HepG2 (cell line): ENCODE measurements at regions not wholly inside any gene's neighbourhood (a gene's known extent, or its start where the extent isn't known, plus 50 kb on each side); places are given as distances from the start of the nearest gene placed in this dataset.

Experiments
- ATAC-seq: fragments of 200-7000 bp; cut with Tn5 transposase; 3 replicates; pipeline ENCODE4 v1.9.1; 2020; ENCODE audit warnings: mild to moderate bottlenecking, moderate library complexity
- BruUV-seq: library from RNA; stranded (reverse); fragments of 400-500 nt; replicated peaks from 2 replicates; lab custom pipeline; 2021; lab: Mats Ljungman, UMichigan
- CTCF ChIA-PET: fragments of 300-600 bp; formaldehyde crosslinking; extraction: SDS; loops from one replicate; lab custom pipeline; 2021; ENCODE audit warnings: low total read pairs, inconsistent platforms, low intra/inter-chr PET ratio; lab: Yijun Ruan, JAX
- POLR2A ChIA-PET: fragments of 350-600 bp; sonication (Branson Sonifier 250); formaldehyde crosslinking; loops from one replicate; lab custom pipeline; 2020; ENCODE audit warnings: antibody characterized with exemption, inconsistent platforms; lab: Yijun Ruan, JAX
- DNase-seq: peaks from one replicate; pipeline ENCODE4 v3.0.0-alpha.2; 2015; ENCODE audit warnings: low spot score
- FAIRE-seq: peaks from 3 replicates; lab custom pipeline; 2011; peaks lifted over from hg19 to GRCh38; lab: Jason Lieb, UNC
- H2AFZ ChIP-seq: one replicate; pipeline ENCODE4 v1.6.1; 2011; ENCODE audit warnings: low read length, inconsistent platforms
- H3K27ac ChIP-seq: fragments of 300-600 bp; 3 replicates; pipeline ENCODE4 v1.8.0; 2011; ENCODE audit warnings: mixed run types, mild to moderate bottlenecking, mixed read lengths, low read length, inconsistent platforms; ENCODE audit not compliant: insufficient read depth; ENCODE audit errors: extremely low read length
- H3K27me3 ChIP-seq, 2 experiments: fragments of 200-600 bp in 1 of 2; 2 replicates in 1 of 2; 3 replicates in 1 of 2; pipeline versions ENCODE4 v1.6.0 to v1.8.0; 2011; ENCODE audit warnings: low read length in 2 of 2, mild to moderate bottlenecking in 2 of 2, moderate library complexity in 2 of 2, inconsistent platforms in 1 of 2; ENCODE audit not compliant: insufficient read depth in 2 of 2, control insufficient read depth in 1 of 2
- H3K36me3 ChIP-seq, 2 experiments: fragments of 200-600 bp in 1 of 2; replicated peaks in 1 of 2; 2 replicates in 1 of 2; 3 replicates in 1 of 2; pipeline versions ENCODE4 v1.5.1 to v1.8.0; 2011; ENCODE audit warnings: low read length in 2 of 2, inconsistent platforms in 1 of 2; ENCODE audit not compliant: insufficient read depth in 2 of 2, control insufficient read depth in 1 of 2
- H3K4me1 ChIP-seq: 2 replicates; pipeline ENCODE4 v1.5.1; 2012; ENCODE audit warnings: low read length, inconsistent platforms; ENCODE audit not compliant: insufficient read depth
- H3K4me2 ChIP-seq: 2 replicates; pipeline ENCODE4 v1.6.0; 2011; ENCODE audit warnings: low read depth, low read length, inconsistent platforms
- H3K4me3 ChIP-seq, 3 experiments: fragments of 200-600 bp in 1 of 3; sonication (generic), shearing (Covaris generic) in 1 of 3; replicated peaks in 1 of 3; 2 replicates each; pipeline ENCODE4 v1.5.1; 2011 to 2016; ENCODE audit warnings: low read length in 3 of 3, inconsistent platforms in 2 of 3, low read depth in 2 of 3, mild to moderate bottlenecking in 2 of 3, control low read depth in 1 of 3, mixed read lengths in 1 of 3; ENCODE audit not compliant: insufficient read depth in 1 of 3
- H3K79me2 ChIP-seq: one replicate; pipeline ENCODE4 v1.6.1; 2011; ENCODE audit warnings: low read length, inconsistent platforms; ENCODE audit not compliant: insufficient read depth
- H3K9ac ChIP-seq: 2 replicates; pipeline ENCODE4 v1.6.0; 2011; ENCODE audit warnings: mild to moderate bottlenecking, low read depth, low read length, inconsistent platforms; ENCODE audit not compliant: insufficient read depth
- H3K9me3 ChIP-seq: 2 replicates; pipeline ENCODE4 v1.5.1; 2012; ENCODE audit warnings: mild to moderate bottlenecking, low read length
- H4K20me1 ChIP-seq: 2 replicates; pipeline ENCODE4 v1.6.0; 2011; ENCODE audit warnings: inconsistent platforms, mild to moderate bottlenecking, low read length, moderate library complexity; ENCODE audit not compliant: insufficient read depth
- CENPT ChIP-seq: sonication (generic); formaldehyde crosslinking; IDR thresholded peaks from 2 replicates; pipeline ENCODE4 v1.8.0; 2022; ENCODE audit warnings: low read depth, mild to moderate bottlenecking, moderate library complexity, missing genetic modification reagents
- HMG20A ChIP-seq: IDR thresholded peaks from 2 replicates; pipeline ENCODE4 v1.6.1; 2016; ENCODE audit warnings: borderline replicate concordance
- KDM1A ChIP-seq: IDR thresholded peaks from 2 replicates; pipeline ENCODE4 v1.6.1; 2016; ENCODE audit warnings: missing compliant biosample characterization
- MAFK ChIP-seq, 2 experiments: IDR thresholded peaks in 1 of 2; conservative IDR thresholded peaks in 1 of 2; 2 replicates each; pipeline ENCODE4 v1.6.1; 2011; ENCODE audit warnings: improper control_type of control experiment in 2 of 2, low read length in 2 of 2
- MXD4 ChIP-seq: IDR thresholded peaks from 2 replicates; pipeline ENCODE4 v1.6.1; 2016; ENCODE audit warnings: mild to moderate bottlenecking, missing biosample characterization, missing genetic modification reagents
- TSC22D2 ChIP-seq: sonication (generic); formaldehyde crosslinking; IDR thresholded peaks from 2 replicates; pipeline ENCODE4 v1.5.1; 2020; ENCODE audit warnings: missing genetic modification reagents, mild to moderate bottlenecking, borderline replicate concordance
- ZNF496 ChIP-seq: sonication (generic); formaldehyde crosslinking; IDR thresholded peaks from 2 replicates; pipeline ENCODE4 v1.8.1; 2023; ENCODE audit warnings: mild to moderate bottlenecking, moderate library complexity, missing genetic modification reagents; ENCODE audit not compliant: insufficient replicate concordance
- ZNF619 ChIP-seq: sonication (generic); formaldehyde crosslinking; IDR thresholded peaks from 2 replicates; pipeline ENCODE4 v1.4.0; 2020; ENCODE audit warnings: mild to moderate bottlenecking, missing genetic modification reagents
- WGBS: methylation state at CpG from one replicate; pipeline ENCODE4 v1.1.6; 2017; ENCODE audit warnings: low lambda C conversion rate; 5-methylcytosine and 5-hydroxymethylcytosine counted together
- in situ Hi-C: cut with HindIII; loops from 2 replicates; pipeline ENCODE4 v1.10.0; 2017; ENCODE audit warnings: low pct_unique_long_range_greater_than_20kb; ENCODE audit not compliant: extremely low pct_ligation_motif_present
- intact Hi-C: fragments of 100-400 bp; cut with micrococcal nuclease; formaldehyde crosslinking; loops from one replicate; pipeline ENCODE4 v1.10.0; 2022; ENCODE audit not compliant: unreplicated experiment
- TF ChIP-seq, protein P1 (sequence below): sonication (generic); formaldehyde crosslinking; IDR thresholded peaks from 2 replicates; pipeline ENCODE4 v1.8.0; 2022; ENCODE audit warnings: missing genetic modification reagents, low read depth, mild to moderate bottlenecking, borderline replicate concordance
- TF ChIP-seq, protein P2 (sequence below): sonication (generic); formaldehyde crosslinking; IDR thresholded peaks from 2 replicates; pipeline ENCODE4 v1.4.0; 2020; ENCODE audit warnings: missing genetic modification reagents, mild to moderate bottlenecking, borderline replicate concordance
- TF ChIP-seq, protein P3 (sequence below): sonication (generic); formaldehyde crosslinking; IDR thresholded peaks from 2 replicates; pipeline ENCODE4 v1.5.0; 2020; ENCODE audit warnings: mild to moderate bottlenecking, missing genetic modification reagents

DNA sequence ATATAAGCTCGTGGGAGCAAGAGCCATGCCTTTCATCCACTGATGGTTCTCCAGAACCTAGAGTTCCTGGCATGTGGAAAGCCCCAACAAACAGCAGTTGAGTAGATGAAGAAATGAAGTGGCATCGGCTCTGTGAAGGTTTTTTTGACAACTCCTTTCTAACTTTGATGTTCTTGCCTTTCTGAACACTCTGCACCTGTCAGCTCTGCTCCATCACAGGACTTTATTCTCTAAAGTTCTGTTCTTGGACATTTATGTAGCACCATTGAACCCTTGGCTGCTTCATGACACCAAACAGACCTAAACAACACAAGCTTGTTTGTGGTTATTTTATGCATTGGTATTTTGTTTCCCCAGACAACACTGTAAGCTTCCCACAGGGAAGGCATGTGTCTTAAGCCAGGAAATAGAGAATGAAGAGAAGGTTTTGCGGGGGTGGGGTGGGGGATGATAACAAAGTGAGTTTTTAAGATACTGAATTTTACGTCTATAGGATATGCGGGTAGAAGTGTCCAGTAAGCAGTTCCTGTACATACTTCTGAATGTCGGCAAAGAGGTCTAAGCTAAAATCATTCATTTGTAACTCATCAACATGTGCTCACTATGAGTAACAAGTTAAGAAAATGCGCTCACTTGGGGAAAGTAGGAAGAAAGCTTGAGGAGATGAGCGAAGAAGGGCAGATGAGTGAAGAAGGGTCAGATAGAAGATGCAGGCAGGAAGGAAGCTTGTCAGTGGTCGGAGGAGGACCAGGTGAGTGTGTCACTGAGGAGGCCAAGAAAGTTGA lies 146.0 kb upstream of the PLEKHG7 start:
- no peaks in the 10 kb centered on the region; a peak in 1 of 5 replicates for H3K27me3 ChIP-seq
- no peak overlapping the region for H3K9ac ChIP-seq
- no TSS peak for BruUV-seq
- CTCF ChIA-PET = no interaction called here
- POLR2A ChIA-PET = no interaction called here
- no peak overlapping the region for H3K4me2 ChIP-seq
- no peak for TF ChIP-seq ZNF496 (CRISPR knock-in tag)
- TF ChIP-seq ZNF619 (CRISPR knock-in tag) = no peak
- TF ChIP-seq MAFK (conservative IDR thresholded peaks at IDR 0.05 in 1 of 2, IDR thresholded peaks at IDR 0.05 in 1 of 2; ENCODE audit: low read length in 2 of 2) = peak in 1 of 2 experiments; percentile 14; a peak in 1 of 4 replicates
- TF ChIP-seq CENPT = no peak
- no peak for TF ChIP-seq MXD4 (CRISPR knock-in tag)
- peaks cover 15% of the 10 kb centered on the region for H3K4me1 ChIP-seq
- no peak overlapping the region for H3K27ac ChIP-seq
- no peaks in the 10 kb centered on the region for H4K20me1 ChIP-seq
- in situ Hi-C loops = no loop called here
- 56% methylated on average over 9 of the region's 9 CpGs for WGBS
- no peak overlapping the region for H3K4me3 ChIP-seq
- no peaks in the 10 kb centered on the region for H3K36me3 ChIP-seq
- intact Hi-C loops = no loop called here
- no peaks in the 10 kb centered on the region for H3K9me3 ChIP-seq
- FAIRE-seq (no peak), ATAC-seq (no peak), DNase-seq (no peak)
- no peak overlapping the region for H2AFZ ChIP-seq
- H3K79me2 ChIP-seq = no peaks in the 10 kb centered on the region

DNA sequence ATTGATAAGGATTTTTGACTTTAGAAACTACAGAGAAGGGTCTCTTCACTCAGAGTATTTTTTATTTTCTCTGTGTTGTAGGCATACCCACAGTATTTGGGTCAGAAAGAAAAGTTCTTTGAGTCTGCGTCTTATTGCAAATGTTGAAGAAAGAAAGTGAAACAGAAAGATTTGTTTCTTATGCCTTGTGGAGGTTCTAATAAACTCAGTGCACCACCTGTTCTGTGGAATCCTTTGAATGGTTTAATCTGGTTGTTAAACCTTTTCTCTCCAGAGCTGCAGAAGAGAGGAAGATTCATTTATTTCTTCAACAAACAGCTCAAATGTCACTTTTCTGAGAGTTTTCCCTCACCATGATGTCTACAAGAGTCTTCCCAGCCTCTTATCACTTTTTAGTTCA lies 146.6 kb upstream of the PLEKHG7 start:
- in situ Hi-C loops = no loop called here
- POLR2A ChIA-PET = no interaction called here
- TF ChIP-seq HMG20A (no peak), TSC22D2 (no peak), KDM1A (no peak)
- TF ChIP-seq, protein P1, sequence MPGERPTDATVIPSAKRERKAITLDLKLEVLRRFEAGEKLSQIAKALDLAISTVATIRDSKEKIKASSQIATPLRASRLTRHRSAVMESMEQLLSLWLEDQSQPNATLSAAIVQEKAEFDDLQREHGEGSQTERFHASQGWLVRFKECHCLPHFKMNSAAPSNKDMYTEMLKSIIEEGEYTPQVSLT (CRISPR knock-in tag) = no peak
- TF ChIP-seq, protein P2, sequence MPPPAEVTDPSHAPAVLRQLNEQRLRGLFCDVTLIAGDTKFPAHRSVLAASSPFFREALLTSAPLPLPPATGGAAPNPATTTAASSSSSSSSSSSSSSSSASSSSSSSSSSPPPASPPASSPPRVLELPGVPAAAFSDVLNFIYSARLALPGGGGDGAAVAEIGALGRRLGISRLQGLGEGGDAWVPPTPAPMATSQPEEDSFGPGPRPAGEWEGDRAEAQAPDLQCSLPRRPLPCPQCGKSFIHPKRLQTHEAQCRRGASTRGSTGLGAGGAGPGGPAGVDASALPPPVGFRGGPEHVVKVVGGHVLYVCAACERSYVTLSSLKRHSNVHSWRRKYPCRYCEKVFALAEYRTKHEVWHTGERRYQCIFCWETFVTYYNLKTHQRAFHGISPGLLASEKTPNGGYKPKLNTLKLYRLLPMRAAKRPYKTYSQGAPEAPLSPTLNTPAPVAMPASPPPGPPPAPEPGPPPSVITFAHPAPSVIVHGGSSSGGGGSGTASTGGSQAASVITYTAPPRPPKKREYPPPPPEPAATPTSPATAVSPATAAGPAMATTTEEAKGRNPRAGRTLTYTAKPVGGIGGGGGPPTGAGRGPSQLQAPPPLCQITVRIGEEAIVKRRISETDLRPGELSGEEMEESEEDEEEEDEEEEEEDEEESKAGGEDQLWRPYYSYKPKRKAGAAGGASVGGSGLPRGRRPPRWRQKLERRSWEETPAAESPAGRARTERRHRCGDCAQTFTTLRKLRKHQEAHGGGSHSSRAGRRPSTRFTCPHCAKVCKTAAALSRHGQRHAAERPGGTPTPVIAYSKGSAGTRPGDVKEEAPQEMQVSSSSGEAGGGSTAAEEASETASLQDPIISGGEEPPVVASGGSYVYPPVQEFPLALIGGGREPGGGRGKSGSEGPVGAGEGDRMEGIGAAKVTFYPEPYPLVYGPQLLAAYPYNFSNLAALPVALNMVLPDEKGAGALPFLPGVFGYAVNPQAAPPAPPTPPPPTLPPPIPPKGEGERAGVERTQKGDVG (CRISPR knock-in tag) = no peak
- TF ChIP-seq, protein P3, sequence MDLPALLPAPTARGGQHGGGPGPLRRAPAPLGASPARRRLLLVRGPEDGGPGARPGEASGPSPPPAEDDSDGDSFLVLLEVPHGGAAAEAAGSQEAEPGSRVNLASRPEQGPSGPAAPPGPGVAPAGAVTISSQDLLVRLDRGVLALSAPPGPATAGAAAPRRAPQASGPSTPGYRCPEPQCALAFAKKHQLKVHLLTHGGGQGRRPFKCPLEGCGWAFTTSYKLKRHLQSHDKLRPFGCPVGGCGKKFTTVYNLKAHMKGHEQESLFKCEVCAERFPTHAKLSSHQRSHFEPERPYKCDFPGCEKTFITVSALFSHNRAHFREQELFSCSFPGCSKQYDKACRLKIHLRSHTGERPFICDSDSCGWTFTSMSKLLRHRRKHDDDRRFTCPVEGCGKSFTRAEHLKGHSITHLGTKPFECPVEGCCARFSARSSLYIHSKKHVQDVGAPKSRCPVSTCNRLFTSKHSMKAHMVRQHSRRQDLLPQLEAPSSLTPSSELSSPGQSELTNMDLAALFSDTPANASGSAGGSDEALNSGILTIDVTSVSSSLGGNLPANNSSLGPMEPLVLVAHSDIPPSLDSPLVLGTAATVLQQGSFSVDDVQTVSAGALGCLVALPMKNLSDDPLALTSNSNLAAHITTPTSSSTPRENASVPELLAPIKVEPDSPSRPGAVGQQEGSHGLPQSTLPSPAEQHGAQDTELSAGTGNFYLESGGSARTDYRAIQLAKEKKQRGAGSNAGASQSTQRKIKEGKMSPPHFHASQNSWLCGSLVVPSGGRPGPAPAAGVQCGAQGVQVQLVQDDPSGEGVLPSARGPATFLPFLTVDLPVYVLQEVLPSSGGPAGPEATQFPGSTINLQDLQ = no peak

More for the DNA sequence above, 146.6 kb upstream of the PLEKHG7 start:
- ATAC-seq (no peak), DNase-seq (no peak), FAIRE-seq (no peak)
- Histone ChIP-seq H3K27me3 (no peaks in the 10 kb centered on the region; a peak in 1 of 5 replicates), H3K9ac (no peak overlapping the region), H2AFZ (no peak overlapping the region), H4K20me1 (no peaks in the 10 kb centered on the region), H3K4me2 (no peak overlapping the region), H3K27ac (no peak overlapping the region), H3K79me2 (no peaks in the 10 kb centered on the region), H3K9me3 (no peaks in the 10 kb centered on the region), H3K36me3 (no peaks in the 10 kb centered on the region), H3K4me3 (no peak overlapping the region), H3K4me1 (peaks cover 15% of the 10 kb centered on the region)
- CTCF ChIA-PET = no interaction called here
- WGBS = 94% methylated on average over 1 of the region's 1 CpG
- intact Hi-C loops = no loop called here
- BruUV-seq = no TSS peak
